IMR-90 (cell line): ENCODE measurements at regions not wholly inside any gene's neighbourhood (a gene's known extent, or its start where the extent isn't known, plus 50 kb on each side); places are given as distances from the start of the nearest gene placed in this dataset.

Source experiments
- ATAC-seq: fragments of 200-7000 bp; cut with Tn5 transposase; 2 replicates; pipeline ENCODE4 v1.9.1; 2020; ENCODE audit warnings: low read depth, mild to moderate bottlenecking, moderate library complexity
- BruUV-seq: library from RNA; stranded (reverse); fragments of 400-500 nt; replicated peaks from 2 replicates; lab custom pipeline; 2021; lab: Mats Ljungman, UMichigan
- CTCF ChIA-PET: fragments of 300-600 bp; formaldehyde crosslinking; extraction: SDS; loops from one replicate; lab custom pipeline; 2021; ENCODE audit warnings: antibody characterized with exemption; lab: Yijun Ruan, JAX
- POLR2A ChIA-PET: fragments of 300-600 bp; sonication (Branson Sonifier 250); formaldehyde crosslinking; loops from one replicate; lab custom pipeline; 2022; ENCODE audit warnings: antibody characterized with exemption; ENCODE audit not compliant: unreplicated experiment; lab: Charles Lee
- DNase-seq: peaks from one replicate; pipeline ENCODE4 v3.0.0; 2013
- H2AFZ ChIP-seq: replicated peaks from 2 replicates; pipeline ENCODE3; 2013; ENCODE audit warnings: low read length, mild to moderate bottlenecking; ENCODE audit not compliant: poor library complexity
- H2AK5ac ChIP-seq: 2 replicates; pipeline ENCODE4 v1.6.1; 2013; ENCODE audit warnings: low read depth, low read length, inconsistent platforms
- H2AK9ac ChIP-seq: replicated peaks from 2 replicates; pipeline ENCODE3; 2013; ENCODE audit warnings: mild to moderate bottlenecking, low read depth, low read length, moderate library complexity; ENCODE audit not compliant: poor library complexity
- H2BK120ac ChIP-seq: 2 replicates; pipeline ENCODE4 v1.6.1; 2013; ENCODE audit warnings: low read depth, low read length, inconsistent platforms
- H2BK15ac ChIP-seq: 3 replicates; pipeline ENCODE4 v1.6.1; 2013; ENCODE audit warnings: low read depth, low read length, inconsistent platforms
- H2BK20ac ChIP-seq: 2 replicates; pipeline ENCODE4 v1.6.1; 2013; ENCODE audit warnings: low read depth, mild to moderate bottlenecking, inconsistent platforms, low read length, moderate library complexity
- H2BK5ac ChIP-seq: 2 replicates; pipeline ENCODE4 v1.6.1; 2013; ENCODE audit warnings: mild to moderate bottlenecking, low read depth, low read length, inconsistent platforms; ENCODE audit not compliant: poor library complexity, severe bottlenecking
- H3K14ac ChIP-seq: replicated peaks from 2 replicates; pipeline ENCODE4 v1.6.1; 2013; ENCODE audit warnings: low read depth, low read length, inconsistent platforms
- H3K18ac ChIP-seq: 2 replicates; pipeline ENCODE4 v1.6.1; 2013; ENCODE audit warnings: low read depth, low read length, control low read depth
- H3K23ac ChIP-seq: 2 replicates; pipeline ENCODE4 v1.6.1; 2013; ENCODE audit warnings: low read depth, low read length, inconsistent platforms
- H3K27ac ChIP-seq: 2 replicates; pipeline ENCODE4 v1.5.1; 2013; ENCODE audit warnings: mild to moderate bottlenecking, control low read depth, low read length; ENCODE audit not compliant: insufficient read depth
- H3K27me3 ChIP-seq: 2 replicates; pipeline ENCODE4 v1.6.1; 2013; ENCODE audit warnings: low read length; ENCODE audit not compliant: control insufficient read depth, insufficient read depth
- H3K36me3 ChIP-seq: 2 replicates; pipeline ENCODE4 v1.6.1; 2013; ENCODE audit warnings: low read length, mixed read lengths; ENCODE audit not compliant: control insufficient read depth, insufficient read depth
- H3K4ac ChIP-seq: 2 replicates; pipeline ENCODE4 v1.6.1; 2013; ENCODE audit warnings: low read depth, low read length, inconsistent platforms
- H3K4me1 ChIP-seq: 2 replicates; pipeline ENCODE4 v1.6.1; 2013; ENCODE audit warnings: low read length, mixed read lengths; ENCODE audit not compliant: control insufficient read depth, insufficient read depth
- H3K4me2 ChIP-seq: 2 replicates; pipeline ENCODE4 v1.6.1; 2013; ENCODE audit warnings: low read depth, mild to moderate bottlenecking, control low read depth, low read length, moderate library complexity
- H3K4me3 ChIP-seq: 2 replicates; pipeline ENCODE4 v1.5.1; 2013; ENCODE audit warnings: low read depth, mild to moderate bottlenecking, control low read depth, low read length, moderate library complexity; ENCODE audit not compliant: insufficient read depth
- H3K56ac ChIP-seq: 2 replicates; pipeline ENCODE4 v1.6.1; 2013; ENCODE audit warnings: low read length, inconsistent platforms; ENCODE audit not compliant: insufficient read depth; ENCODE audit errors: extremely low read depth
- H3K79me1 ChIP-seq, 2 experiments: 2 replicates each; pipeline ENCODE4 v1.6.1; 2013; ENCODE audit warnings: low read length in 2 of 2, inconsistent platforms in 1 of 2, low read depth in 1 of 2
- H3K9ac ChIP-seq: 2 replicates; pipeline ENCODE4 v1.6.1; 2013; ENCODE audit warnings: low read depth, low read length, control low read depth
- H3K9me1 ChIP-seq: 2 replicates; pipeline ENCODE4 v1.6.1; 2013; ENCODE audit warnings: low read length, inconsistent platforms; ENCODE audit not compliant: insufficient read depth
- H3K9me3 ChIP-seq: 2 replicates; pipeline ENCODE4 v1.6.1; 2013; ENCODE audit warnings: low read length; ENCODE audit not compliant: control insufficient read depth, insufficient read depth
- H4K20me1 ChIP-seq: 2 replicates; pipeline ENCODE4 v1.6.1; 2013; ENCODE audit warnings: low read length, inconsistent platforms; ENCODE audit not compliant: insufficient read depth
- H4K5ac ChIP-seq: 2 replicates; pipeline ENCODE4 v1.6.1; 2013; ENCODE audit warnings: mild to moderate bottlenecking, low read depth, low read length, control low read depth
- H4K8ac ChIP-seq, 2 experiments: 2 replicates each; pipeline ENCODE4 v1.6.1; 2013; ENCODE audit warnings: low read depth in 2 of 2, low read length in 2 of 2, control low read depth in 1 of 2, inconsistent platforms in 1 of 2
- H4K91ac ChIP-seq: 2 replicates; pipeline ENCODE4 v1.6.1; 2013; ENCODE audit warnings: low read depth, low read length, inconsistent platforms; ENCODE audit not compliant: insufficient read depth
- NFE2L2 ChIP-seq: fragments of 150-350 bp; IDR thresholded peaks from 2 replicates; pipeline ENCODE4 v1.6.1; 2016; ENCODE audit warnings: low read depth, mild to moderate bottlenecking, low read length
- RAD21 ChIP-seq: IDR thresholded peaks from 2 replicates; pipeline ENCODE4 v1.6.1; 2012; ENCODE audit warnings: low read length, improper control_type of control experiment
- RFX5 ChIP-seq: IDR thresholded peaks from 2 replicates; pipeline ENCODE4 v1.8.0; 2012; ENCODE audit warnings: low read depth, mild to moderate bottlenecking, low read length, moderate library complexity
- SMC3 ChIP-seq: fragments of 150-350 bp; IDR thresholded peaks from 2 replicates; pipeline ENCODE4 v1.6.1; 2016; ENCODE audit warnings: low read depth, mild to moderate bottlenecking, antibody characterized with exemption, low read length, moderate library complexity
- WGBS, 2 experiments: methylation state at CpG; one replicate each; pipeline versions ENCODE4 v1.1.5 to v1.1.7; 2013; ENCODE audit warnings: missing lambda C conversion rate in 2 of 2; ENCODE audit not compliant: insufficient read length in 1 of 2; ENCODE audit errors: extremely low coverage in 2 of 2; 5-methylcytosine and 5-hydroxymethylcytosine counted together
- dilution Hi-C: fragments of 300-500 bp; cut with HindIII; formaldehyde crosslinking; loops from one replicate; pipeline ENCODE4 v1.14.3; 2018; ENCODE audit warnings: low sequenced_read_pairs; ENCODE audit not compliant: unreplicated experiment
- in situ Hi-C: fragments of 300-500 bp; cut with MboI; formaldehyde crosslinking; loops from 3 replicates; pipeline ENCODE4 v1.14.3; 2019; ENCODE audit warnings: low sequenced_read_pairs, inconsistent platforms, mixed read lengths
- intact Hi-C: fragments of 100-400 bp; cut with micrococcal nuclease; formaldehyde crosslinking; loops from 2 replicates; pipeline ENCODE4 v1.10.0; 2022

- no peak overlapping the region for H3K9ac ChIP-seq
- in situ Hi-C loops (no loop called here), dilution Hi-C loops (no loop called here), intact Hi-C loops (no loop called here)
- no peak overlapping the region for H2BK15ac ChIP-seq
- no peak overlapping the region for H4K91ac ChIP-seq
- no peak overlapping the region for H3K23ac ChIP-seq
- H3K4me3 ChIP-seq: no peak overlapping the region
- no peak overlapping the region for H3K14ac ChIP-seq
- H3K27me3 ChIP-seq: peaks cover 12% of the 10 kb centered on the region
- DNase-seq: no peak
- H2BK20ac ChIP-seq: no peak overlapping the region
- H3K4me2 ChIP-seq: no peak overlapping the region
- ChIA-PET CTCF (no interaction called here), POLR2A (no interaction called here)
- H3K9me3 ChIP-seq: no peaks in the 10 kb centered on the region
- H2AK9ac ChIP-seq: no peak overlapping the region
- no peak overlapping the region for H2AK5ac ChIP-seq
- H4K20me1 ChIP-seq: no peaks in the 10 kb centered on the region
- 60% methylated on average over 1 of the region's 6 CpGs; no CpG with 5 or more reads in 1 of the 2 experiments for WGBS, 2 experiments
- H3K79me1 ChIP-seq: no peaks in the 10 kb centered on the region
- H2BK120ac ChIP-seq: no peak overlapping the region
- H3K4ac ChIP-seq: no peak overlapping the region
- TF ChIP-seq RFX5: no peak
- no peak for TF ChIP-seq SMC3
- TF ChIP-seq NFE2L2: no peak
- TF ChIP-seq RAD21: no peak
- no peak overlapping the region for H2AFZ ChIP-seq
- no peak overlapping the region for H3K56ac ChIP-seq
- H2BK5ac ChIP-seq: no peak overlapping the region
- H4K5ac ChIP-seq: no peak overlapping the region
- no peak overlapping the region for H3K27ac ChIP-seq
- peaks cover 6% of the 10 kb centered on the region for H3K4me1 ChIP-seq
- no peak overlapping the region for H3K18ac ChIP-seq
- H3K36me3 ChIP-seq: no peaks in the 10 kb centered on the region
- peaks cover 15% of the 10 kb centered on the region for H3K9me1 ChIP-seq
- no peak for ATAC-seq
- no TSS peak for BruUV-seq
- H4K8ac ChIP-seq: no peak overlapping the region
Measured at GRCh38 chr21:41675574-41675973, 91.3 kb downstream of the RIPK4 start.
